CD4-positive, alpha-beta T cell (primary cell): ENCODE measurements at regions not wholly inside any gene's neighbourhood (a gene's known extent, or its start where the extent isn't known, plus 50 kb on each side); places are given as distances from the start of the nearest gene placed in this dataset.

Source experiments
- ATAC-seq: fragments of 200-7000 bp; cut with Tn5 transposase; one replicate; pipeline ENCODE4 v1.10.0; 2022; ENCODE audit warnings: mild to moderate bottlenecking; ENCODE audit not compliant: poor library complexity
- CTCF ChIA-PET: fragments of 350-600 bp; sonication (Branson Sonifier 250); formaldehyde crosslinking; loops from one replicate; lab custom pipeline; 2021; ENCODE audit warnings: antibody characterized with exemption, inconsistent platforms; lab: Charles Lee
- POLR2A ChIA-PET: fragments of 350-600 bp; sonication (Branson Sonifier 250); formaldehyde crosslinking; loops from one replicate; lab custom pipeline; 2021; ENCODE audit warnings: antibody characterized with exemption, inconsistent platforms; lab: Charles Lee
- DNase-seq, 14 experiments: peaks; one replicate each; pipeline ENCODE4 v3.0.0-alpha.2; 2013 to 2020; ENCODE audit warnings: mixed read lengths in 2 of 14
- H3K27ac ChIP-seq, 2 donors: one replicate each; pipeline versions ENCODE4 v1.5.1 to v1.7.0; 2013; ENCODE audit warnings: low read length in 2 of 2, low read depth in 1 of 2, mild to moderate bottlenecking in 1 of 2
- H3K27me3 ChIP-seq, 2 experiments: 1 replicate in 1 of 2; 2 replicates in 1 of 2; pipeline versions ENCODE4 v1.6.1 to v1.7.0; 2013; ENCODE audit warnings: low read length in 2 of 2, control low read depth in 1 of 2, mild to moderate bottlenecking in 1 of 2, moderate library complexity in 1 of 2; ENCODE audit not compliant: insufficient read depth in 2 of 2, control insufficient read depth in 1 of 2
- H3K36me3 ChIP-seq: one replicate; pipeline ENCODE4 v1.6.1; 2013; ENCODE audit warnings: low read length, control low read depth; ENCODE audit not compliant: insufficient read depth
- H3K4me1 ChIP-seq: one replicate; pipeline ENCODE4 v1.6.1; 2013; ENCODE audit warnings: low read length, control low read depth; ENCODE audit not compliant: insufficient read depth
- H3K4me3 ChIP-seq: one replicate; pipeline ENCODE4 v1.5.1; 2013; ENCODE audit warnings: mild to moderate bottlenecking, low read length, moderate library complexity
- H3K9me3 ChIP-seq, 2 experiments: 1 replicate in 1 of 2; 2 replicates in 1 of 2; pipeline versions ENCODE4 v1.6.1 to v1.7.0; 2013; ENCODE audit warnings: low read length in 2 of 2, mild to moderate bottlenecking in 2 of 2, control low read depth in 1 of 2, moderate library complexity in 1 of 2; ENCODE audit not compliant: control insufficient read depth in 1 of 2, insufficient read depth in 1 of 2
- H3K27ac Mint-ChIP-seq: one replicate; pipeline ENCODE4 v1.8.0; 2020; ENCODE audit warnings: mixed read lengths
- H3K27me3 Mint-ChIP-seq: one replicate; pipeline ENCODE4 v1.8.0; 2021; ENCODE audit warnings: mixed read lengths
- H3K36me3 Mint-ChIP-seq: one replicate; pipeline ENCODE4 v1.8.0; 2021; ENCODE audit warnings: low read depth, mixed read lengths
- H3K4me1 Mint-ChIP-seq: one replicate; pipeline ENCODE4 v1.8.0; 2021; ENCODE audit warnings: low read depth, mixed read lengths
- H3K4me3 Mint-ChIP-seq: one replicate; pipeline ENCODE4 v1.8.0; 2020; ENCODE audit warnings: mild to moderate bottlenecking, mixed read lengths
- H3K9me3 Mint-ChIP-seq: one replicate; pipeline ENCODE4 v1.8.0; 2020; ENCODE audit warnings: mixed read lengths
- intact Hi-C, 2 experiments: fragments of 100-400 bp; cut with DNase I in 1 of 2; cut with micrococcal nuclease in 1 of 2; formaldehyde crosslinking; loops; one replicate each; pipeline versions ENCODE4 v1.15.1 to v1.9.0; 2023 to 2025; cut with DNase I, micrococcal nuclease
- TF ChIP-seq, protein P1 (sequence below): fragments of 200-600 bp; IDR thresholded peaks from one replicate; pipeline ENCODE4 v1.8.0; 2022; ENCODE audit warnings: antibody characterized with exemption, mild to moderate bottlenecking

GRCh38 chr15:79538527-79538926 lies 106.4 kb downstream of the MINAR1 start:
- Histone ChIP-seq H3K27me3 (no peaks in the 10 kb centered on the region), H3K27ac (no peak overlapping the region), H3K36me3 (no peaks in the 10 kb centered on the region), H3K4me3 (no peak overlapping the region), H3K4me1 (no peaks in the 10 kb centered on the region), H3K9me3 (no peaks in the 10 kb centered on the region)
- H3K36me3 Mint-ChIP-seq, result no peaks in the 10 kb centered on the region
- ATAC-seq (no peak), DNase-seq (no peak)
- CTCF ChIA-PET, result no interaction called here
- peaks cover 24% of the 10 kb centered on the region for H3K27me3 Mint-ChIP-seq
- no peaks in the 10 kb centered on the region for H3K9me3 Mint-ChIP-seq
- H3K27ac Mint-ChIP-seq, result no peak overlapping the region
- POLR2A ChIA-PET, result no interaction called here
- no peaks in the 10 kb centered on the region for H3K4me1 Mint-ChIP-seq
- H3K4me3 Mint-ChIP-seq, result no peak overlapping the region
- intact Hi-C loops, result no loop called here
- TF ChIP-seq, protein P1, sequence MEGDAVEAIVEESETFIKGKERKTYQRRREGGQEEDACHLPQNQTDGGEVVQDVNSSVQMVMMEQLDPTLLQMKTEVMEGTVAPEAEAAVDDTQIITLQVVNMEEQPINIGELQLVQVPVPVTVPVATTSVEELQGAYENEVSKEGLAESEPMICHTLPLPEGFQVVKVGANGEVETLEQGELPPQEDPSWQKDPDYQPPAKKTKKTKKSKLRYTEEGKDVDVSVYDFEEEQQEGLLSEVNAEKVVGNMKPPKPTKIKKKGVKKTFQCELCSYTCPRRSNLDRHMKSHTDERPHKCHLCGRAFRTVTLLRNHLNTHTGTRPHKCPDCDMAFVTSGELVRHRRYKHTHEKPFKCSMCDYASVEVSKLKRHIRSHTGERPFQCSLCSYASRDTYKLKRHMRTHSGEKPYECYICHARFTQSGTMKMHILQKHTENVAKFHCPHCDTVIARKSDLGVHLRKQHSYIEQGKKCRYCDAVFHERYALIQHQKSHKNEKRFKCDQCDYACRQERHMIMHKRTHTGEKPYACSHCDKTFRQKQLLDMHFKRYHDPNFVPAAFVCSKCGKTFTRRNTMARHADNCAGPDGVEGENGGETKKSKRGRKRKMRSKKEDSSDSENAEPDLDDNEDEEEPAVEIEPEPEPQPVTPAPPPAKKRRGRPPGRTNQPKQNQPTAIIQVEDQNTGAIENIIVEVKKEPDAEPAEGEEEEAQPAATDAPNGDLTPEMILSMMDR, result no peak

DNA sequence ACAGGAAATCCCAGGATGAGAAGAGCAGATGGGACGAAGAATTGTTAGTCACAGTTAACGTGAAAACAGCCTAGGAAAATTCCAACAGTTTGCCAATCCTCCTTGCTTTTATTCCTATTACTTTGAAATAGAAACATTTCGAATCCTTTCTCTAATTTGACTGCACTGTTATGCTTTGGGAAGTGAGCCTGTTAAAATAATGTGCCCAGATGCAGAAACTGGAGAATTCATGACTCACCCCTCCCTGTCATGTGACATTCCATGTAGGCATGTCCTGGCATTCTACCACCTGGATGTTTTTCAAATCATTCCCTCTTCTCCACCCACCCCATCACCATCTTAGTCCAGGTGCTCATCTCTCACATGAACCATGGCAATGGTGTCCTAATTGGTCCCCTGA lies 107.3 kb downstream of the MINAR1 start:
- H3K9me3 ChIP-seq, result no peaks in the 10 kb centered on the region
- CTCF ChIA-PET, result no interaction called here
- H3K4me1 ChIP-seq, result no peaks in the 10 kb centered on the region
- no peaks in the 10 kb centered on the region for H3K27me3 ChIP-seq
- Mint-ChIP-seq H3K36me3 (no peaks in the 10 kb centered on the region), H3K4me3 (no peak overlapping the region), H3K4me1 (no peaks in the 10 kb centered on the region), H3K27me3 (peaks cover 19% of the 10 kb centered on the region), H3K9me3 (no peaks in the 10 kb centered on the region), H3K27ac (no peak overlapping the region)
- DNase-seq (no peak), ATAC-seq (no peak)
- intact Hi-C loops, result no loop called here
- no peak overlapping the region for H3K27ac ChIP-seq
- POLR2A ChIA-PET, result no interaction called here
- no peak overlapping the region for H3K4me3 ChIP-seq
- TF ChIP-seq, protein P1, result no peak
- no peaks in the 10 kb centered on the region for H3K36me3 ChIP-seq

DNA sequence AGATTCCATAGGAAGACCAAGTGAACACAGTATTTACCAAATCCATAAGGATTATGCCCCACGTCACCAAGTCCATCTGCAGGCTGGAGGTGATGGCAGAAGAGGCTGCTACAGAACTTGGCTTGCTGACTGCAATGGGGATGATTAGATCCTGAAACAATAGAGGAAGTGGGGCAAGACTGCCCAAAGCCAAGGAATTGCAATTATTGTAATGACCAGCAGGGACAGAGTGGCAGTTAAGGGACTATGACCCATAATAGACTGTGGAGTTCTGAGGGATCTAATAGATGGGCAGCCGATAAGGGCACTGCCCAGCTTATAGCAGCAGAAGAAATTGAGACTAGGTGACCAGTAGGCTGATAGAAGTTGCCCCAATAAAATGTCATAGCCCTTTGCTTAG lies 108.4 kb downstream of the MINAR1 start:
- ATAC-seq (no peak), DNase-seq (no peak)
- no peak overlapping the region for H3K4me3 ChIP-seq
- ChIA-PET CTCF (no interaction called here), POLR2A (no interaction called here)
- TF ChIP-seq, protein P1, result no peak
- no peaks in the 10 kb centered on the region for H3K27me3 ChIP-seq
- H3K9me3 Mint-ChIP-seq, result no peaks in the 10 kb centered on the region
- peaks cover 12% of the 10 kb centered on the region for H3K27me3 Mint-ChIP-seq
- H3K9me3 ChIP-seq, result no peaks in the 10 kb centered on the region
- no peaks in the 10 kb centered on the region for H3K4me1 ChIP-seq
- no peaks in the 10 kb centered on the region for H3K4me1 Mint-ChIP-seq
- no peak overlapping the region for H3K4me3 Mint-ChIP-seq
- no peak overlapping the region for H3K27ac ChIP-seq
- no peaks in the 10 kb centered on the region for H3K36me3 ChIP-seq
- no peak overlapping the region for H3K27ac Mint-ChIP-seq
- H3K36me3 Mint-ChIP-seq, result no peaks in the 10 kb centered on the region
- intact Hi-C loops, result no loop called here
